ENCODE measurements at regions not wholly inside any gene's neighbourhood (a gene's known extent, or its start where the extent isn't known, plus 50 kb on each side); places are given as distances from the start of the nearest gene placed in this dataset.

DNA sequence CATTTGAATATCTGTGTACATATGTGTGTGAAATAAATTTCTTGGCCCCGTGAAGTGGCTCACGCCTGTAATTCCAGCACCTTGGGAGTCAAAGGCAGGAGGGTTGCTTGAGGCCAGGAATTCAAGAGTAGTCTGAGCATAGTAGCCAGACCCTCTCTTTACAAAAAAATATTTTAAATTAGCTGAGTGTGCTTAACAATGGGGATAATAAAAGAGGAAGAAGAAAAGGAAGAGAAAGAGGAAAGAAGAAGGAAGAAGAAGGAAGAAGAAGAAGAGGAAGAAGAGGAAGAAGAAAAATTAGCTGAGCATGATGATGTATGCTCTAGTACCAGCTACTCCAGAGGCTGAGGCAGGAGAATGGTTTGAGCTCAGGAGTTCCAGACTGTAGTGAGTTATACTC, 52.1 kb upstream of the XPO1 start:
- ATAC-seq (replicated peaks in 6 of 8) = no peak
- in situ Hi-C loops (cut with MboI; ENCODE audit: low pct_unique_long_range_greater_than_20kb in 2 of 9, low sequenced_read_pairs in 9 of 9, unreplicated experiment in 9 of 9) = no loop called here
- WGBS, 10 experiments = 31 to 100% (median 73%) methylated on average over 1 to 2 of the region's 2 CpGs; no CpG with 5 or more reads in 3 of the 10 experiments
- Histone ChIP-seq H3K4me3 (no peak overlapping the region), H3K4me1 (replicated peaks in 1 of 2) (peaks cover 0 to 3% of the 10 kb centered on the region in 2 donors), H3K27ac (no peak overlapping the region)

DNA sequence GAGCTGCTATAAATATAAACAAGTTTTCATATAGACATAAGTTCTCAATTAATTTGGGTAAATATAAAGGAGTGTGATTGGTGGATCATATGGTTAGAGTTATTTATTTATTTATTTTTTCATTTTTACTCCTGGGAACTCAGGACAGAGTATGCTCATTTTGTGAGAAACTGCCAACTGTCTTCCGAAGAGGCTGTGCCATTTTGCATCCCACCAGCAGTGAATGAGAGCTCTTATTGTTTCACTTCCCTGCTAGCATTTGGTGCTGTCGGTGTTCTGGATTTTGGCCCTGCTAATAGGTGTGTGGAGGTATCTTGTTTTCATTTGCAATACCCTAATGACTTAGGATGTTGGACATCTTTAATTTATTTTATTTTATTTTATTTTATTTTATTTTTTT, 50.4 kb upstream of the XPO1 start:
- in situ Hi-C loops (cut with MboI; ENCODE audit: low pct_unique_long_range_greater_than_20kb in 2 of 9, low sequenced_read_pairs in 9 of 9, unreplicated experiment in 9 of 9) = no loop called here
- Histone ChIP-seq H3K4me1 (replicated peaks in 1 of 2) (peaks cover 0 to 3% of the 10 kb centered on the region in 2 donors), H3K27ac (no peak overlapping the region), H3K4me3 (no peak overlapping the region)
- no peak for ATAC-seq (replicated peaks in 6 of 8)
- 50 to 100% (median 85%) methylated on average over 1 to 2 of the region's 2 CpGs; no CpG with 5 or more reads in 1 of the 10 experiments for WGBS, 10 experiments

All from motor neuron (in vitro differentiated cells).